ENCODE measurements at regions not wholly inside any gene's neighbourhood (a gene's known extent, or its start where the extent isn't known, plus 50 kb on each side); places are given as distances from the start of the nearest gene placed in this dataset.
"Not testable (repeated sequence)": the region's sequence is repeated elsewhere in the genome, so short reads cannot be mapped to it uniquely, and the experiment has no call there.

GRCh38 chr2:149686136-149687051, 98.8 kb upstream of the MMADHC start:
- no peaks in the 10 kb centered on the region for H3K4me1 ChIP-seq (ENCODE audit: control insufficient read depth, insufficient read depth, low read length)
- no peaks in the 10 kb centered on the region for H3K36me3 ChIP-seq (ENCODE audit: control insufficient read depth, insufficient read depth, low read length)
- H3K27me3 ChIP-seq (ENCODE audit: control insufficient read depth, insufficient read depth, low read length) = no peaks in the 10 kb centered on the region
- H3K9ac ChIP-seq (ENCODE audit: low read length) = no peak overlapping the region
- no peak overlapping the region for H3K4me3 ChIP-seq (ENCODE audit: low read length)
- H3K27ac ChIP-seq (ENCODE audit: low read depth, low read length) = no peak overlapping the region

GRCh38 chr2:149685401-149685800, 97.8 kb upstream of the MMADHC start:
- H3K9ac ChIP-seq (ENCODE audit: low read length); H3K4me1 ChIP-seq (ENCODE audit: control insufficient read depth, insufficient read depth, low read length); H3K36me3 ChIP-seq (ENCODE audit: control insufficient read depth, insufficient read depth, low read length); H3K4me3 ChIP-seq (ENCODE audit: low read length); H3K27me3 ChIP-seq (ENCODE audit: control insufficient read depth, insufficient read depth, low read length); H3K27ac ChIP-seq (ENCODE audit: low read depth, low read length): not testable (repeated sequence)

GRCh38 chr2:149679286-149679685, 91.7 kb upstream of the MMADHC start:
- Histone ChIP-seq H3K4me1 (ENCODE audit: control insufficient read depth, insufficient read depth, low read length) (no peaks in the 10 kb centered on the region), H3K27ac (ENCODE audit: low read depth, low read length) (no peak overlapping the region), H3K4me3 (ENCODE audit: low read length) (no peak overlapping the region), H3K36me3 (ENCODE audit: control insufficient read depth, insufficient read depth, low read length) (no peaks in the 10 kb centered on the region), H3K27me3 (ENCODE audit: control insufficient read depth, insufficient read depth, low read length) (no peaks in the 10 kb centered on the region), H3K9ac (ENCODE audit: low read length) (no peak overlapping the region)

GRCh38 chr2:149677416-149677815, 89.8 kb upstream of the MMADHC start:
- H3K36me3 ChIP-seq (ENCODE audit: control insufficient read depth, insufficient read depth, low read length) = no peaks in the 10 kb centered on the region
- H3K9ac ChIP-seq (ENCODE audit: low read length) = no peak overlapping the region
- no peak overlapping the region for H3K4me3 ChIP-seq (ENCODE audit: low read length)
- H3K27ac ChIP-seq (ENCODE audit: low read depth, low read length) = no peak overlapping the region
- H3K4me1 ChIP-seq (ENCODE audit: control insufficient read depth, insufficient read depth, low read length) = no peaks in the 10 kb centered on the region
- no peaks in the 10 kb centered on the region for H3K27me3 ChIP-seq (ENCODE audit: control insufficient read depth, insufficient read depth, low read length)

GRCh38 chr2:149670086-149670485, 82.5 kb upstream of the MMADHC start:
- Histone ChIP-seq H3K36me3 (ENCODE audit: control insufficient read depth, insufficient read depth, low read length) (no peaks in the 10 kb centered on the region), H3K9ac (ENCODE audit: low read length) (no peak overlapping the region), H3K27me3 (ENCODE audit: control insufficient read depth, insufficient read depth, low read length) (no peaks in the 10 kb centered on the region), H3K4me1 (ENCODE audit: control insufficient read depth, insufficient read depth, low read length) (no peaks in the 10 kb centered on the region), H3K4me3 (ENCODE audit: low read length) (no peak overlapping the region), H3K27ac (ENCODE audit: low read depth, low read length) (no peak overlapping the region)

GRCh38 chr2:149666809-149667320, 79.3 kb upstream of the MMADHC start:
- Histone ChIP-seq H3K27ac (ENCODE audit: low read depth, low read length) (no peak overlapping the region), H3K36me3 (ENCODE audit: control insufficient read depth, insufficient read depth, low read length) (no peaks in the 10 kb centered on the region), H3K4me1 (ENCODE audit: control insufficient read depth, insufficient read depth, low read length) (no peaks in the 10 kb centered on the region), H3K4me3 (ENCODE audit: low read length) (no peak overlapping the region), H3K9ac (ENCODE audit: low read length) (no peak overlapping the region), H3K27me3 (ENCODE audit: control insufficient read depth, insufficient read depth, low read length) (no peaks in the 10 kb centered on the region)

GRCh38 chr2:149664896-149665295, 77.3 kb upstream of the MMADHC start:
- Histone ChIP-seq H3K9ac (ENCODE audit: low read length) (no peak overlapping the region), H3K4me1 (ENCODE audit: control insufficient read depth, insufficient read depth, low read length) (no peaks in the 10 kb centered on the region), H3K4me3 (ENCODE audit: low read length) (no peak overlapping the region), H3K27me3 (ENCODE audit: control insufficient read depth, insufficient read depth, low read length) (no peaks in the 10 kb centered on the region), H3K36me3 (ENCODE audit: control insufficient read depth, insufficient read depth, low read length) (no peaks in the 10 kb centered on the region), H3K27ac (ENCODE audit: low read depth, low read length) (no peak overlapping the region)

- no peak overlapping the region for H3K9ac ChIP-seq (ENCODE audit: low read length)
- H3K4me3 ChIP-seq (ENCODE audit: low read length) = no peak overlapping the region
- H3K27ac ChIP-seq (ENCODE audit: low read depth, low read length) = no peak overlapping the region
- no peaks in the 10 kb centered on the region for H3K36me3 ChIP-seq (ENCODE audit: control insufficient read depth, insufficient read depth, low read length)
- no peaks in the 10 kb centered on the region for H3K27me3 ChIP-seq (ENCODE audit: control insufficient read depth, insufficient read depth, low read length)
- no peaks in the 10 kb centered on the region for H3K4me1 ChIP-seq (ENCODE audit: control insufficient read depth, insufficient read depth, low read length)
Measured at GRCh38 chr2:149662556-149662955, 75.0 kb upstream of the MMADHC start.

- Histone ChIP-seq H3K27ac (ENCODE audit: low read depth, low read length) (no peak overlapping the region), H3K27me3 (ENCODE audit: control insufficient read depth, insufficient read depth, low read length) (no peaks in the 10 kb centered on the region)
Measured at GRCh38 chr2:149661844-149662243, 74.3 kb upstream of the MMADHC start.

GRCh38 chr2:149658553-149658952, 71.0 kb upstream of the MMADHC start:
- no peak overlapping the region for H3K27ac ChIP-seq (ENCODE audit: low read depth, low read length)
- H3K36me3 ChIP-seq (ENCODE audit: control insufficient read depth, insufficient read depth, low read length) = no peaks in the 10 kb centered on the region
- no peaks in the 10 kb centered on the region for H3K27me3 ChIP-seq (ENCODE audit: control insufficient read depth, insufficient read depth, low read length)
- H3K4me3 ChIP-seq (ENCODE audit: low read length) = no peak overlapping the region
- no peaks in the 10 kb centered on the region for H3K4me1 ChIP-seq (ENCODE audit: control insufficient read depth, insufficient read depth, low read length)
- H3K9ac ChIP-seq (ENCODE audit: low read length) = no peak overlapping the region

More at GRCh38 chr2:149661844-149662243, 74.3 kb upstream of the MMADHC start:
- Histone ChIP-seq H3K4me1 (ENCODE audit: control insufficient read depth, insufficient read depth, low read length) (no peaks in the 10 kb centered on the region), H3K4me3 (ENCODE audit: low read length) (no peak overlapping the region), H3K9ac (ENCODE audit: low read length) (no peak overlapping the region), H3K36me3 (ENCODE audit: control insufficient read depth, insufficient read depth, low read length) (no peaks in the 10 kb centered on the region)

GRCh38 chr2:149657401-149658040, 69.9 kb upstream of the MMADHC start:
- no peak overlapping the region for H3K9ac ChIP-seq (ENCODE audit: low read length)

GRCh38 chr2:149656996-149657395, 69.4 kb upstream of the MMADHC start:
- no peak overlapping the region for H3K4me3 ChIP-seq (ENCODE audit: low read length)
- no peak overlapping the region for H3K9ac ChIP-seq (ENCODE audit: low read length)
- no peaks in the 10 kb centered on the region for H3K36me3 ChIP-seq (ENCODE audit: control insufficient read depth, insufficient read depth, low read length)
- no peaks in the 10 kb centered on the region for H3K4me1 ChIP-seq (ENCODE audit: control insufficient read depth, insufficient read depth, low read length)
- no peaks in the 10 kb centered on the region for H3K27me3 ChIP-seq (ENCODE audit: control insufficient read depth, insufficient read depth, low read length)
- no peak overlapping the region for H3K27ac ChIP-seq (ENCODE audit: low read depth, low read length)

More at GRCh38 chr2:149657401-149658040, 69.9 kb upstream of the MMADHC start:
- Histone ChIP-seq H3K4me3 (ENCODE audit: low read length) (no peak overlapping the region), H3K4me1 (ENCODE audit: control insufficient read depth, insufficient read depth, low read length) (no peaks in the 10 kb centered on the region), H3K36me3 (ENCODE audit: control insufficient read depth, insufficient read depth, low read length) (no peaks in the 10 kb centered on the region), H3K27me3 (ENCODE audit: control insufficient read depth, insufficient read depth, low read length) (no peaks in the 10 kb centered on the region), H3K27ac (ENCODE audit: low read depth, low read length) (no peak overlapping the region)

Measured in rectal smooth muscle tissue (tissue), 1 donor.